GM19240 (cell line): ENCODE measurements at regions not wholly inside any gene's neighbourhood (a gene's known extent, or its start where the extent isn't known, plus 50 kb on each side); places are given as distances from the start of the nearest gene placed in this dataset.

Experiments
- DNase-seq: peaks from one replicate; pipeline ENCODE4 v3.0.0; 2011; ENCODE audit warnings: low spot score; ENCODE audit not compliant: insufficient read length

- DNase-seq, result no peak
Measured at GRCh38 chr7:31398815-31399214, 58.3 kb upstream of the NEUROD6 start.

DNA sequence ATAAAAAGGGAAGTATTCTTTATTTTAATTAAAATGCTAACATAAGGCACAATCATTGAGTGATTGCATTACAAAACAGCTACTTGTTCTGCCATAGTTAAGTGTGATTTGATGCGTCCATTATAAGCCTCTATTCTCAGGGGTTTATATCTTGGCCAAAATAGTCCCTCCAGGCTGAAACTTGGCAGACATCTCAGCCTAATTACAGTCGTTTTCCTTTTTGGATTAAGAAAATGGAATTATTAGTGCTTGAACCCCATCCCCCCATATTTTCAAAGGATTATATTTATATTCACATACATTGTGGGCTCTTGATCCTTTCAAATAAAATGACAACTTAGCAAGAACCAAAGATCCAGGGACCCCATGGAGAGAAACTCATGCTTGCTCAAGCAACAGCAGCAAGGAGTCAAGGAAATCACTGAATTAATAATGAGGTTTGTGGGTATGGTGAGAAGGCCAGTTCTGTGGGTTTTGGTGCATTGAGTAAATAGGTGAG lies 66.7 kb upstream of the NEUROD6 start:
- DNase-seq, result no peak

- DNase-seq, result no peak
Measured at GRCh38 chr7:31408140-31408729, 67.7 kb upstream of the NEUROD6 start.

DNA sequence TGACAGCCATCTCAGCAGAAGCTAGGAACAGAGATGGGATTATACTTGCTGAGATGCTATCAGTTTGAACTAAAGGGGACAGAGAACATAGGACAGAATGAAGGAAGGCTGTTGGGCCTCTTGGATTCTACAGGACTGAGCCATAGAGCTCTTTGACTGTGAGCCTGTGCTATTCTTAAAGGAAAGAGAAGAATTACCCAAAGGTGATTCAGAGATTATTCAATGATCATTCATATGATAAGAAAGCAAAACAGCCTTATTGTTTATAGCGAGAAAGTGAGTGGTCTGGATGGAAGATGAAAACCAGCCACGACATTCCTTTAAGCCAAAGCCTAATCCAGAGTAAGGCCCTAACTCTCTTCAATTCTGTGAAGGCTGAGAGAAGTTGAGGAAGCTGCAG lies 69.7 kb upstream of the NEUROD6 start:
- no peak for DNase-seq

GRCh38 chr7:31411416-31411815 lies 70.9 kb upstream of the NEUROD6 start:
- no peak for DNase-seq

- no peak for DNase-seq
Measured at GRCh38 chr7:31413766-31414165, 73.2 kb upstream of the NEUROD6 start.

DNA sequence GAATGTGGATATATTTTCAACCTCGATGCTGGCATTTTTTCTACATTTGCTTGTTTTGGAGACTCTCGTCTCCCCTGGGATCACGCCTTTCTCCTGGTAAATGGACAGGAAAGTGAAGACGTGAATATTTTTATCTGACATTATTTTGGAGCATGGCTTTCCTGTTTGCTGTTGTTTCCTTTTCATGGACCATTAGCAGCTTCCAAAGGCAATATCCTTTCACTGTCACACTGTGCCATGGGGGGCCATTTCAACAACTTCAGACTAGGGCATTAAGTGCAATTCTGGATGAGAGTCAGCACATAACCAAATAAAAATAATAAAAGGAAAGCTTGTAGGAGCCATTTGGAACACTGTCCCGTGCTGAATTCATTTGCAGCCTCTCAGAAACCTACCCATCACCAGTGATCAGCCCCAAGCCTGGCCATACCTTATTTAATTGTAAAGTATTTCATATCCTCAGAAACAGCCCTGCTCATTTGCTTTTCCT lies 75.9 kb upstream of the NEUROD6 start:
- no peak for DNase-seq

- no peak for DNase-seq
Measured at GRCh38 chr7:31418928-31419327, 78.4 kb upstream of the NEUROD6 start.

DNA sequence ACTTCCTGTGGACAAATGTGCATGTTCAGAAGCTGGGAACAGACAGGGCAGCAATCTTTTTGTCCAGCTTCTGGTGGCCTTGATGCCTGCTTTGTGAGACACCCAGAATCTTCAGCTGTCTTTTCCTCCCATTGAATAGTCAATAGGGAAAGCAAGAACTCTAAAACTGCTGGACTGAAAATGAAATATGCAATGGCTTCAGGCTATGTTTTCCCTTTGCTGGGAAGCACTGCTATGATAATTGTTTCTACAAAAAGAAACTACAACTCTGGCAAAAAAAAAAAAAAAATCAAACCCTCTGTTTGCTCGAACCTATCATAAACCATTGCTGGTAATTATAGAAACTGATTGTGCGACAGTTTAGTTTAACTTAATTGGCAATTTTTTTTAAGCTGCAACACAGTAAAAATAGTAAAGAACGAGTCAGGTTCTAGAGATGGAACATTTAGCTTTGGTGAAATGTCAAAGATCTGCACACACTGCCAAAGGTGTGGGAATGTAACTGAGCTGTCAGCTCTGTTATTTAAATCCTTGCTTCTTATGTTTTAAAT lies 79.1 kb upstream of the NEUROD6 start:
- DNase-seq, result no peak

GRCh38 chr7:31420948-31421347 lies 80.4 kb upstream of the NEUROD6 start:
- DNase-seq, result no peak

DNA sequence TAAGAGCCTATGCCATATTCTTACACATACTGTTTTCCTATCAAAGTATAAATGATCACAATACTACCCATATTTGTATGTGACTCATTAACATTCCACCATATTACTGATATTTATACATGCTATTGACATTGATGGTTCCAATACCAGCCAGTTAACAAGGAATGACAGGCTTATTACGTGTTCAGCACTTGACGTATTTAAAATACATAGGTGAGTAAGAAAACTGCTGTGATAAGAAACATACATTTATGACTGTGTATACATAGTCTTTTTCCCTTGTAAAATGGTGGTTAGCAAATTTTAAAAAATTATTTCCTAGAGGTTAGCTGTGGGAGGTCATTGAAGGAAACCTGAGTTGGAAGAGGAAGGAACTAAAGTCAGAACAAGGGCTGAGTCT lies 81.1 kb upstream of the NEUROD6 start:
- DNase-seq, result no peak

DNA sequence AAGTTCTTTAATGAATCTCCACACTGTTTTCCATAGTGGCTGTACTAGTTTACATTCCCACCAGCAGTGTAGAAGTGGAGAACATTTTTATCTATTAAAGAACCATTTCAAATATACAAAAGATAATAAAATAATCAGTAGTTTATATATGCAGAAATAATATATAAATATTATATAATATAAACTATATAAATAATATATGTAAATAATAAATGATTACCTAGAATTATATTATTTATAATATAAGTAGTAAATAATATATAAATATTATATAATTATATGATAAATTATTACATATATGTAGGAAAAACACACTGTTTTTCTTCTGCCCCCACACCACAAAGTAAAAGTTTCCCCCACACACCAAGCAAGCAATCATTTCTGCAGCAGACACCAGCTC lies 83.5 kb upstream of the NEUROD6 start:
- no peak for DNase-seq

GRCh38 chr7:31432176-31432575 lies 81.7 kb upstream of the ITPRID1 start:
- no peak for DNase-seq

DNA sequence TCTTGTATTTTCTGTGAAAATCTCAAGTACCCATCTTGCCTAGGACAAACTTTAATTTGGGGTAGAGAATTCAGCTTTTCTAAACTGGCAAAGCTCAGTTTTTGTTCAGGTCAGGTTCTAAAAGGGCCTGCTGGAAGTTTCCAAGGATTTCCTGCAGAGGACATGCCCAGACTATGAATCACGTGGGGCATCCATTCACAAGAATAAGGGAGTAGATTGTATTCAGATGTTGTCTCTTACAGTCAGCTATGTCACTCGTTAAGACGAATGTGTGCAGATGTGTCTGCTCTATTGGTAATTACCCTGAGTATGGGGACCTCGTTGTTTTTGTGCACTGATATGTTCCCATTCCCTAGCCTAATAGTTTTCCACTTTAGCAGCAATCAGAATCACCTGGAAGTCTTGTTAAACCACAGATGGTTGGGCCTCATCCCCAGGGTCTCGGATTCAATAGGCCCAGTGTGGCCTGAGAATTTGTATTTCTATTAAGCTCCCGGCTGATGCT lies 81.0 kb upstream of the ITPRID1 start:
- no peak for DNase-seq

DNA sequence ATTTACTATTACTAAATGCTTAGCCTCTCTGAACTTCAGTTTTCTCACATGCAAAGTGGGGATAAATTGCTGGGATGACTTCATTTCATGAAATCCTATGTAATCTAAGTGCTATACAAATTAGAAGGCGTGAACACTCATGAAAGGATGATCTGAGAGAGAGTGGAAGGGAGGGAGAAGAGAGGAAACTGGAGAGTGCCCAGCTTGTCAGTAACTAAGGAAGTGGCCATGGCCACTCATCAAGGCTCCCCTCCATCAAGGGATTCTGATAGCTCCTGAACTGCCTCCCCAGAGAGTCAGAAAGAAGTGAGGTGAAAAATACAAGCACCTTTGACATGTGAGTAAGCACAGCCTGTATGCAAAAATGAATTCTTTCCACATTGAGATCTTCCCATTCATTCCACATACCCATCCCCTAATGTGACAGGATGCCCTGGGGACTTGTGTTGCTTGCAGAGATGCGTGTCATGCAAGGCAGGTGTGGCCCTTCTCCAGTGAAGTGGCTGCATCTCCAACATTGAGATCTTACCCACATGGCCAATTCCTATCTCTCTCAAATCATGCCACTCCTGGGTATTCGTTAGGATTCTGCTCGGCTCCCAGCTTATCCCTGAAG lies 76.5 kb upstream of the ITPRID1 start:
- DNase-seq, result no peak

- no peak for DNase-seq
Measured at GRCh38 chr7:31439165-31439564, 74.7 kb upstream of the ITPRID1 start.

DNA sequence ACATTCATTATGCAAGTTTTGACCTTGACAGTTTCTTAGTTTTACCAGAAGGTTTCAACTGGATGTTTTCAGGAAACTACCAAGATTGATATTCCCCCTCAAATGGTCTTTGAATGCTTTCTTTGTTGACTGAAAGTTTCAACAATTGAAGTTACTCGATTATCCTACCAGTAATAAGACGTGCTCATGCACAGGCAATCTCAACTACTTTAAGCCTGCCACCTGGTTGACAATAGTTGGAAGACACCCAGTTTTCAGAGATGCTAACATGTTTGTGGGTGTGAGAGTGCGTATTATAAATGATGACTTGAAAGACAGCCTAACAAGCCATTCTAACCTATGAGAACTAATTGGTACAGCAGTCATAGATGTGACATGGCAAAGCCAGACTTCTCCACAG lies 73.4 kb upstream of the ITPRID1 start:
- DNase-seq, result no peak

- no peak for DNase-seq
Measured at GRCh38 chr7:31442626-31443025, 71.3 kb upstream of the ITPRID1 start.

GRCh38 chr7:31443457-31443856 lies 70.4 kb upstream of the ITPRID1 start:
- peak; percentile 20 for DNase-seq

DNA sequence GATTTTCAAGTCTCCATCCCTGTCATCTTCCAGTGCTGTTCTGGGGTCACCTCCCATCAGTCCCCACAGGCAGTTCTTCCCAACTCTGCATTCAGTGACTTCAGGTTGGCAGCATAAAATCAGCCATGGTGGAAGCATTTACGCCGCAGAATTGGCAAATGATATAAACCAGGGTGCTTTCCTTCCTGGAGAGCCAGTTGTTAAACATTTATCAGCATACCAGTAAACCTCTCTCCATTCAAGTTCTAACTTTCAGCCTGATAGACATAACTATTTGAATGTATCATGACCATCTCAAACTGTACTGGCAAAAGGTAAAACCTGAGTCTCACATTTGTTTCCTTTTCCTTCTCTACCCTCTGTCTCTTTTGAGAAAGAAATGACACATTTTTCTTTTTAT lies 69.7 kb upstream of the ITPRID1 start:
- DNase-seq, result no peak

DNA sequence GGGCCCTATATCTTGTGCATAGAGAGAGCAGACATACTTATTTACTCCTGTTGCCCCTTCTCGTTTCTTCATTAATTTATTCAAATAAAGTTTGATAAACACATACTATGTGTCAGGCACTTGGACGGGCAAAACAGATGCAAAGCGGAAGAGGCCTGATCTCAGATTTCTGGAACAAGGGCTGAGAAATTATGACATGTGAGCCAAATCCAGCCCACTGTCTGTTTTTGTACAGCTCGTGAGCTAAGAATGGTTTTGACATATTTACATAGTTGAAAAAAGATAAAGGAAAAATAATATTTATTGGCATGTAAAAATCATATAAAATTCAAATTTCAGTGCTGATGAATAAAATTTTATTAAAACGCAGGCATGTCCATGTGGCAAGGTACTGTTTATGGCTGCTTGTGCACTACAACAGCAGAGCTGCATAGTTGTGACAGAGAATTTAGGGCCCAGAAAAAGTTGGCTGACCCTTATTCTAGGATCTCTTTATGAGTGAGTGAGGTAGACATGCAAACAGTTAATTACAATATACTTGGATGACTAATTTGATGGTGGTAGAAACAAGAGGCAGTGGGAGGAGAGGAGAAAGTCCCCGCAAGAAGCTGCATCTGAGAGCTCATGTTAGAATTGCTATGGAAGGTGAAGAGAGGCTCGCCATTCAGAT lies 68.1 kb upstream of the ITPRID1 start:
- DNase-seq, result no peak

DNA sequence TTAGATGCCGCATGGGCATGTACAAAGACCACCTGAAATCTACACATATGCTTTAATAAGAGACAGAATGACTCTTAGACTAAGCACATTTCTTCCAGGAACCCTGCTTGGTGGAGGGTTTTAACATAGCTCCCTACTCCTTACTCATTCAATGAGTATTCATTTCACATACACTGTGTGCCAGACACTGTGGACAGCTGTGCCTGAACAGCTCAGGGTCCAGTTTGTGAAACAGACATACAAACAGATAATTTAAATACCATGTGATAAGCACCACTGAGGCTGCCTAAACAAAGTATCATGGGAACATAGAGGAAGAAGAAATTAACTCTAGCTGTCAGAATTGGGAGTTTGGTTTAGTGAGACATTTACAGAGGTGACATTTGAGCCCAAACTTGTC lies 65.2 kb upstream of the ITPRID1 start:
- DNase-seq, result no peak
